NOMO-1 treated with DMSO at 0.1 percent for 48 hours (cell line): ENCODE measurements at regions not wholly inside any gene's neighbourhood (a gene's known extent, or its start where the extent isn't known, plus 50 kb on each side); places are given as distances from the start of the nearest gene placed in this dataset.
"Not testable (repeated sequence)": the region's sequence is repeated elsewhere in the genome, so short reads cannot be mapped to it uniquely, and the experiment has no call there.

ENCODE experiments used
- DNase-seq: peaks from one replicate; lab custom pipeline; 2025; ENCODE audit not compliant: unreplicated experiment; lab: John Stamatoyannopoulos, UW

DNA sequence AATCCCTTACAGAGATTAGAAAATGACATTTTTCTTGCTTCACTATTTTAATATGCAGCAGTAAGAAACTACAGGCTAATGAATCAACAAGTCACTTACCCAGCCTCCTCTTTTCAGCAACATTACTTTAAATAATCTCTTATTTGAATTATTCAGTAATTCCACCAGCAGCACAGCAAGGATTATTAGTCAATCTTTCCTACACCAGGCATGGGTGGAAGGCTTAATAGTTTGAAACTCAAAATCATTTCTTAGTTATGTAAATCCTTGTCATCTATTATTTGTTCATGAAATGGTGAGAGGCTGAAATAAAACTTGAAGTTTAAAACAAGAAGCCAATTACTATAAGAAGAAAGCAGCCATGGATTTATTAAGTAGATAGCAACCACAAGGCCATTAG is 530.5 kb downstream of the KCNA4 start:
- DNase-seq = no peak

GRCh38 chr11:29485641-29486040 is 531.2 kb downstream of the KCNA4 start:
- DNase-seq = no peak

DNA sequence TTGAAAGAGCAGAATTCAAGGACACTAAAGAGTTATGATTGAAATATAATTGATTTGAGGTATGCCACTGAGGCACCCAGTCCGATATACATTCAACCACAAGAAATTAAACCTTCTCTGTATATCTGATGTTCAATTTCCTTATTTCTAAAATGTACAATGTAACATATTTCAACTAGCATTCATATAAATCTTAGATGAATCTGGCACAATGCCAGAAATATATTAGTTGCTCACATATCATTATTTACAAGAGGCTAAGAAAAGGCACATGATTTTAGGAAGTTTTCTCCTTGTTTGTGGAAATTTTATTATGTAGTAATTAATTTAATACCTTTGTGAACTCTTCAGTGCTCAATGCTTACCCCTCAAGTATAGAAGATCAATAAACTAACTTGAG is 532.3 kb downstream of the KCNA4 start:
- no peak for DNase-seq

DNA sequence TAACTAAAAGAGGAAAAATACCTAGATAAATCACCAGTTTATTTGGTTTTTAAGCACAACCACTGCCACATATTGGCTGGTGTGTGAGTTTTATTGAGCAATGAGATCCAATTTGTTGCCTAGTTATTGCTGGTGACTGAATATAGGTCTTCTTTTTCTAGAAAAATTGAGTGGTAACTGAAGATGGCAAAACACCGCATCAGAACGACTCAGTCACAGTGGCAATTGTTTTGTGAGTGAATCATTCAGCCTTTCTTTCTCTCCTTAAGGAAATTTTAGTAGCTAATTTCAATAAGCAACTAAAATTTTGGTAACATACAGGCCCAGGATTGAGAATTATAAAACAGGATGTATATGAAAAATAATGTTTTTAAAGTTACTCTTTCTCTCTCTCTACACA is 533.0 kb downstream of the KCNA4 start:
- peak; percentile 3 for DNase-seq

GRCh38 chr11:29482510-29482909 is 534.3 kb downstream of the KCNA4 start:
- no peak for DNase-seq

DNA sequence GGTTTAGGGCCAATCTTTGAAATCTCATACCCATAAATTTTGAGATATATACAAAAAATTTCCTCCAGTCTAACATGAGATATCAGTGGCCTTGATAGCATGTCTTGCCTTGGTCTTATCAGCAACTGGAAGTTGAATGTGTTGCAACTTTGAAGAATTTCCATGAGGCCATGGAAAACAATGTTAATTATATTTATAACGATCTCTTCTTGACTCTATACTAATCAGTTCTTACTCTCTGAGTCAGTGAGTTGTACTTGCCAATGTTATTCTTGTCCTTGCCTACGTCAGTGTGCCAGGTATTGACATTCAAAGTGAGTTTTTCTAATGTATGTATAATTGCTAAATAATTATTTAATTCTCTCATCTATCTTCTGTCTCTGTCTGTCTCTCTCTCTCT is 535.1 kb downstream of the KCNA4 start:
- no peak for DNase-seq

- no peak for DNase-seq
Measured at GRCh38 chr11:29480981-29481380, 535.8 kb downstream of the KCNA4 start.

- DNase-seq = no peak
Measured at GRCh38 chr11:29458252-29458651, 558.6 kb downstream of the KCNA4 start.

GRCh38 chr11:29452146-29452545 is 564.7 kb downstream of the KCNA4 start:
- no peak for DNase-seq

- DNase-seq = no peak
Measured at GRCh38 chr11:29449281-29450074, 567.4 kb downstream of the KCNA4 start.

DNA sequence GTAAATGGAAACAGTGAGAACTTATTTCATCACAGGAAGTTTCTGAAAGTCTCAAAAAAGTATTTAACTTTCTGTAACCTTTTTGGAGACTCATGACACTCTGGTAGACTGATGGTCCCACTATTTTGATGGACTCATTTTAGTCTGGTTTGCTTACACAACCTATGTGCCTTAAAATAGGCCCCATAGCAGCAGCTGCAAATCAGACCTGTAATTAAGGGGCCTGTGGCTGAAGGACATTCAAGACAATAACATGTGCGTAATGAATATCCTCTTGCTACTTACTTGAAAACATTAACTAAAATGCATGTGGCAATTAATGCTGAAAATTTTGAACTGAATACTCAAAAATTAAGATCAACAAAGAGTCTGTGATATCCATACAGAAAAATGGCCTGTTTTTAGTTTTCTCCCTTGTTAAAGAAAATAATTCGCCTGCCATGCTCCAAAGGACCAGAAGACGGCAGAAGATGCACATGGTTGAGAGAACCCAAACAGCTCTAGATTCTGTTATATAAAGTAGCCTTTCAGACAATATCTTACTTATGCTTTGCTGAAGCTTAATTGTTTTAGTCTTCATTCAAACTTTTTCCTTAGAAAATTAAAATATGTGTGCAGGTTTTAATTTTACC is 568.5 kb downstream of the KCNA4 start:
- peak; percentile 68 for DNase-seq

- no peak for DNase-seq
Measured at GRCh38 chr11:29447821-29448220, 569.0 kb downstream of the KCNA4 start.

DNA sequence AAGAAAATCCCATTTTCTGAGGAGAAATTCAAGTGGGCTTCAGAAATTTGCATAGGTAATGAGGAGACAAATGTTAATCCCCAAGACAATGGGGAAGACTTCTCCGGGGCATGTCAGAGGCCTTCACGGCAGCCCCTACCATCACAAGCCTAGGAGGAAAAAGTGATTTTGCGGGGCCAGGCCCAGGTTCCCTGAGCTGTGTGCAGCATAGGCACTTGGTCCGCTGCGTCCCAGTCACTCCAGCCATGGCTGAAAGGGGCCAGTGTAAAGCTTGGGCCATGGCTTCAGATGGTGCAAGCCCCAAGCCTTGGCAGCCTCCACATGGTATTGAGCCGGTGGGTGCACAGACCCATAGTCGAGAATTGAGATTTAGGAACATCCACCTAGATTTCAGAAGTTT is 570.7 kb downstream of the KCNA4 start:
- no peak for DNase-seq

- not testable (repeated sequence) for DNase-seq
Measured at GRCh38 chr11:29445191-29445590, 571.6 kb downstream of the KCNA4 start.

DNA sequence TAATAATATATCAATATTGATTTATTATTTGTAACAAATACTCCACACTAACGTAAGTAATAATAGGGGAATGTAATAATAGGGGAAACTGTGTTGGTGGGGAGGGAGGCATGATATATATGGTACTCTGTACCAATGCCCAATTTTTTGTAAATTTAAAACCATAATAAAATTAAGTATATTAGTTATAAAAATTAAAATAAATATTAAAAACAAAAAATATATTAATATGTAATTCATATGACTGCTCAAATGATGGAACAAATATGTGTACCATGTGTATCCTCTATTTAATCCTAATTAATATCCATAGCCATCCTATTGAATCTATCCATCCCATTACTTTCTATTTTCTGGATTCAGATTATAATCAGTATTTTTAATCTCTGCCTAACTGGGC is 578.0 kb downstream of the KCNA4 start:
- DNase-seq = no peak

DNA sequence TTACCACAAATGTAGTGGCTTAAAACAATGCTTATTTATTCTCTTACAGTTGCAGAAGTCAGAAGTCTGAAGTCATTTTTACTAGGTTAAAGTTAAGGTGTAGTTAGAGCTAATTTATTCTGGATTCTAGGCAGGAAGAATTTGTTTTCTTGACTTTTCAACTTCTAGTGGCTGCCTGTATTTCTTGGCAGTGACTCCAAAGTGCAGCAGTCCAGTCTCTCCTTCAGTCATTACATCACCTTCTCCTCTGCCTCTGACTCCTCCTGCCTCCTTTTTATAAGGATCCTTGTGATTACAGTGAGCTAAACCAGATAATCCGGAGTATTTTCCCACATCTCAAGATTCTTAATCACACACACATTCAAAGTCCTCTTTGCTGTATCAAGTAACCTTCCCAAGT is 581.4 kb downstream of the KCNA4 start:
- no peak for DNase-seq

GRCh38 chr11:29432719-29433325 is 584.0 kb downstream of the KCNA4 start:
- DNase-seq = no peak

GRCh38 chr11:29405305-29405704 is 611.5 kb downstream of the KCNA4 start:
- DNase-seq = no peak

GRCh38 chr11:29395555-29396072 is 621.2 kb downstream of the KCNA4 start:
- no peak for DNase-seq

DNA sequence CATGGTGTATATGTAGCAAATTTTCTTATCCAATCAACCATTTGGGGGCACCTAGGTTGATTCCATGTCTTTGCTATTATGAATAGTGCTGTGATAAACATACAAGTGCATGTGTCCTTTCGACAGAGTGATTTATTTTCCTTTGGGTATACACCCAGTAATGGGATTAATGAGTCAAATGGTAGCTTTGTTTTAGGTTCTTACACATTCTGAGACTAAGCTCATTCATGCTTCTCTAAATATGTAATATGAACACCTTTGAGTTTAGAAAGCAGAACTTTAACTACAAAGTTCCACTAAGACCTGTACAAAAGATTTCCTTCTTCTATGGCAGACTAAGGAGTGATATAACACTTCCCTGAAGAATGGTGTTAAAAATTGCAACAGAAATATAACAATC is 627.0 kb downstream of the KCNA4 start:
- DNase-seq = no peak

GRCh38 chr11:29373725-29374124 is 643.1 kb downstream of the KCNA4 start:
- DNase-seq = no peak

GRCh38 chr11:29368126-29368525 is 648.7 kb downstream of the KCNA4 start:
- DNase-seq = no peak
